ENCODE measurements at regions not wholly inside any gene's neighbourhood (a gene's known extent, or its start where the extent isn't known, plus 50 kb on each side); places are given as distances from the start of the nearest gene placed in this dataset.

- TF ChIP-seq CTCF (IDR thresholded peaks at IDR 0.05; ENCODE audit: insufficient read depth, low read depth, low read length) (no peak), EZH2 (IDR thresholded peaks at IDR 0.05; ENCODE audit: insufficient read depth, low read length) (no peak)
These were observed 125.2 kb downstream of the FGF9 start for GRCh38 chr13:21796066-21796465.
